Caki2 (cell line): ENCODE measurements at regions not wholly inside any gene's neighbourhood (a gene's known extent, or its start where the extent isn't known, plus 50 kb on each side); places are given as distances from the start of the nearest gene placed in this dataset.
"Not testable (repeated sequence)": the region's sequence is repeated elsewhere in the genome, so short reads cannot be mapped to it uniquely, and the experiment has no call there.

Experiments
- DNase-seq: peaks from one replicate; pipeline ENCODE4 v3.0.0-alpha.2; 2015; ENCODE audit warnings: low read depth
- in situ Hi-C: cut with HindIII; loops from 2 replicates; pipeline ENCODE4 v1.10.0; 2016; ENCODE audit warnings: low sequenced_read_pairs, low pct_unique_long_range_greater_than_20kb, mixed read lengths

DNA sequence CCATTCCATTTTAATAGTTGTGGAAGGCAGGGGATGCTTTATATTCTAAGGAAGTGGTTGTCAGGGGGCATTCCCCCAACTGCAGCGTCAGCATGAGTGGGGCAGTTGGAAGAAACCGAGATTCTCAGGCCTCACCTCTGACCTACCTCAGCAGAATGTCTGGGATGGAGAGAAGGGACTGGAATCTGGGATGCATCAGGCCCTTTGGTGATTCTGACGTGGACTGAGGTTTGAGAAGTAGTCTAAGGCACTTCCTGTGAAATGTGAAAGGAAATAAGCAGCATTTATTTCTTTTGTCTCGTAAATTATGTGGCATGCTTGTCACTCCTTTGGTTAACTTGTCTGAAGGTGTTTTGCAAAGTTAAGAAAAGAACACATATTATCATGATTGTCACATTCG lies 540.7 kb upstream of the NETO1 start:
- DNase-seq = no peak
- in situ Hi-C loops = no loop called here

DNA sequence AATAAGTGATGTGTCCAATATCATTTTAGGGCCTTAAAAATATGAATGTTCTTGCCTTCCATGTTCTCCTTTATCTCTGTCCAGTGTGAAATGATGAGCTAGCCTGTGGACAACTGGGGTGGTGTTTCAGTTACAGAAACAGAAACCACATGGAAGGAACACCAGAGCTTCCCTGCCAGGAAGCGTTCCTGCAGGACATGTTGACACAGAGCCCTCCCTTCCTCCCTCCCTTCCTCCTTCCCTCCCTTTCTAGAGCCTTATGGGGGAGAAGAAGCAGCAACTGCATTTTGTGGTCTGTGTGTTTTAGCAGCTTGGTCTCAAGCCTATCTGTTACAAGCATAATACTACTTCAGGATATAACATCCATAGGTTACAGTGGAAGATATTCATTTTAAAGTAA lies 539.7 kb upstream of the NETO1 start:
- no peak for DNase-seq
- in situ Hi-C loops = no loop called here

- DNase-seq = no peak
- in situ Hi-C loops = no loop called here
These were observed 516.5 kb upstream of the NETO1 start for GRCh38 chr18:73384246-73384645.

- DNase-seq = no peak
- in situ Hi-C loops = no loop called here
These were observed 513.9 kb upstream of the NETO1 start for GRCh38 chr18:73381699-73382036.

- in situ Hi-C loops = no loop called here
- no peak for DNase-seq
These were observed 513.4 kb upstream of the NETO1 start for GRCh38 chr18:73381016-73381698.

DNA sequence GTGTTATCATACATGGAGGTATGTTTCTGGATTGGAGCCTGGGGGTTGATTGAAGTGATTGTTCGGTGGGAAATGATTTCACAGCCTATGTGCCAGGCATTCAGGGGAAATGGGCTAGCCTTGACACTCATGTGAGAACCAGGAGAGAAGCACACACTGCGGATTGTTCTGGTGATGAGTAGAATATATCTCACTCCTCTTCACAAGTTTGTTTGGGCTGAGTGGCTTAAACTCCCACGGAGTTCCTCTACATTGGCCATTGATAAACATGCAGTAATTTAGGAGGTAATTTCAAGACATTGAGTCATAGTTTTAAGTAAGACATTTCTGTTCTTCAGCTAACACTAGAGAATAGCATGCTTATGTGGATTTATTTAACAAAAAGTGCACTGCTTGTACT lies 498.9 kb upstream of the NETO1 start:
- DNase-seq = no peak

DNA sequence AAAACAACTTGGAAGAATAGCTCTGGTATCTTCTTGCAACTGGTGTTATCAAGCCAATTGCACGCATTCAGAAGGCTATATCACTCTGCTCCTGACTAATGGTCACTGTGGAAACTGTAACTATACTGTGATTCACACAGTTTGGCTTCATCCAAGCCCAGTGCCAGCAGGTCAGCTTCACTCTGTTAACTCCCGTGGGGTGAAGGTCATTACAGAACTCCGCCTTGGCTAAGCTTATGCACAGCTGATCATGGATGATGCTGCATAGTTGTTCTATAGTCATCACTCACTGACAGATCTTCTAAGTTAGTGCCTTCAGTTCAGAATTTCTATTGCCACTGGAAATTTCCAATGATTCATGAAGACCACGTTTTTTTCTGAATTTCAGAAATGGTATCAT lies 497.2 kb upstream of the NETO1 start:
- DNase-seq = peak; percentile 28
- in situ Hi-C loops = no loop called here

More for the DNA sequence above, 498.9 kb upstream of the NETO1 start:
- in situ Hi-C loops = no loop called here

- no peak for DNase-seq
- in situ Hi-C loops = no loop called here
These were observed 487.3 kb upstream of the NETO1 start for GRCh38 chr18:73355121-73355520.

- DNase-seq = no peak
- in situ Hi-C loops = no loop called here
These were observed 484.8 kb upstream of the NETO1 start for GRCh38 chr18:73352546-73352945.

DNA sequence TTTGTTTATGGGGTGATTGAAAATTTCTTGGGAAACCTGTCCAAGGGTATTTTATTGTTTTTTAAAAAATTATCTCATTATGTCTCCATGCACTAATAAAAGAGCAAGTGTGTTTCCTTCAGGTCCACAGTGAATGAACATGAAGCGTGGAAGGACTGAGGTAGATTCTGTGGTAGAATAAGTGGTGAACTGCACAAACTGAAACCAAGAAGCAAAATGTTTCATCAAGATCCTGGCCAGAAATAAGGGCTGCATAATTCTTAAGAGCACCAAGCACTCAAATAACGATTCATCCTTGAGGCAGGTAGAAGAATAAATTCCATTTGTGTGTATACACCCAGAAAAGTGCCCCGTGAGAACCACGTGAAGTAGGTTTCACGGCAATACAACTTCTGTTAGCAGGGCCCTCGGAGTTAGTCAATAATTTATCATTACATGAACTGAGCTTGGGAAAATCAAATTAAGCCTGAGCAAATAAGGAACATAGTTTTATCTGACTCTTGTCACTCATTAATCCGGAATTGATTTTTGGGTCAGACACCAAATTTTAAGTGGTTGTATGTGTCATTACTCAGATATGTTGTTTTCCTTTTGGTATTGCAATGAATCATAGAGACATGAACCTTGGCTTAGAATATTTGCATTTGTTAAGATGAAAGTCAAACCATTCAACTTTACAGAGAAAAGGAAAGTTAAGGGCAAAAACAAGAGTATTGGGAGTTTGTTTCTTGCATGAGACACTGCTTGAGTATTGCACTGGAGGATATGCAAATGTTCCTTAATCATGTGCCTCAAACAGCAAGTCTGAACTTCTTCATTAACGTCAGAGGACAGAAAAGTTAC lies 472.6 kb upstream of the NETO1 start:
- in situ Hi-C loops = no loop called here
- peak; percentile 82 for DNase-seq

DNA sequence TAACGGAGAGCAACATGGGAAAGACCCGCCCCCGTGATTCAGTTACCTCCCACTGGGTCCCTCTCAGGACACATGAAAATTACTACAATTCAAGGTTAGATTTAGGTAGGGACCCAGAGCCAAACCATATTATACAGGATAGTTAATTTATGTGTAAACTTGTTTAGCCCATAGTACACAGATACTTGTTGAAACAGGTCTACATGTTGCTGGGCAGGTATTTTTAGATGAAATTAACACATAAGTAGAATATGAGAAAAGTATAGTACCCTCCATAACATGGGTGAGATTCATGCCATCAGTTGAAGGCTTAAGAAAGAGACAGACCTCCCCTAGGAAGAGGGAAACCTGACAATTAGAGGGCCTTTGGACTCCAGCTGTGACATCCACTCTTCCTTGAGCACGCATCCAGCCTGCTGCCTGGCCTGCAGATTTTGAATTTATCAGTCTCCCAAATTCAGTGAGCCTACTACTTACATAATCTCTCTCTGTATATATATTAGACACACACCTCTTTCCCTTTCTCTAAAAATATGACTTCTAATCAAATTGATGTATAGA lies 463.5 kb upstream of the NETO1 start:
- in situ Hi-C loops = no loop called here
- no peak for DNase-seq

- in situ Hi-C loops, DNase-seq: not testable (repeated sequence)
These were observed 462.3 kb upstream of the NETO1 start for GRCh38 chr18:73330106-73330505.

- in situ Hi-C loops = not testable (repeated sequence)
- peak; percentile 16 for DNase-seq
These were observed 456.5 kb upstream of the NETO1 start for GRCh38 chr18:73324187-73324831.

GRCh38 chr18:73318739-73319479 lies 451.1 kb upstream of the NETO1 start:
- peak; percentile 76 for DNase-seq
- in situ Hi-C loops = no loop called here

- no peak for DNase-seq
- in situ Hi-C loops = no loop called here
These were observed 448.7 kb upstream of the NETO1 start for GRCh38 chr18:73316513-73316912.

GRCh38 chr18:73315381-73315780 lies 447.6 kb upstream of the NETO1 start:
- DNase-seq = no peak
- in situ Hi-C loops = no loop called here

- in situ Hi-C loops = no loop called here
- no peak for DNase-seq
These were observed 445.7 kb upstream of the NETO1 start for GRCh38 chr18:73313476-73313875.

DNA sequence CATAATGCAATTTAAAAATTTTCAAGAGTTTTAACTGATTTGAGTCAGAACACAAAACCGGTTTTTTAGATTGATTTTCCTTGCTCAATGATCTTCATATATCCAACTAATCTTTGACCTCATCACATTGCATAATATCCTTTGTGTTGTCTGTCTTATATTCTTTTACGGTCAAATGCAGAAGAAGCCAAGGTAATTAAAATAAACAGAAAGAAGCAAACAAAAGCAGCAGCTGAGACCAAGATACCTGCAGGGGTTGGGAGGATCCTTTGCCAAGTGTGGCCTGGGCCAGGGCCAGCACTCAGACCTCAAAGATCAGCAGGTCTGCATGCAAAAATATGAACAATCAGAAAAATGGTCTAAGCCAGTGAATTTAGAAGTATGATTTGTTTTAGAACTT lies 428.9 kb upstream of the NETO1 start:
- in situ Hi-C loops = no loop called here
- no peak for DNase-seq
